Choroid plexus epithelial cell (primary cell): ENCODE measurements at regions not wholly inside any gene's neighbourhood (a gene's known extent, or its start where the extent isn't known, plus 50 kb on each side); places are given as distances from the start of the nearest gene placed in this dataset.
"Not testable (repeated sequence)": the region's sequence is repeated elsewhere in the genome, so short reads cannot be mapped to it uniquely, and the experiment has no call there.

Experiments used
- DNase-seq: peaks from one replicate; pipeline ENCODE4 v3.0.0-alpha.2; 2010; ENCODE audit warnings: low read depth
- H3K4me3 ChIP-seq: 2 replicates; pipeline ENCODE4 v1.5.1; 2011; ENCODE audit warnings: low read depth, mild to moderate bottlenecking, control low read depth, low read length, moderate library complexity
- TF ChIP-seq, protein P1 (sequence below): conservative IDR thresholded peaks from 2 replicates; pipeline ENCODE4 v1.5.1; 2011; ENCODE audit warnings: low read depth, mild to moderate bottlenecking, control low read depth, inconsistent platforms, low read length, moderate library complexity

DNA sequence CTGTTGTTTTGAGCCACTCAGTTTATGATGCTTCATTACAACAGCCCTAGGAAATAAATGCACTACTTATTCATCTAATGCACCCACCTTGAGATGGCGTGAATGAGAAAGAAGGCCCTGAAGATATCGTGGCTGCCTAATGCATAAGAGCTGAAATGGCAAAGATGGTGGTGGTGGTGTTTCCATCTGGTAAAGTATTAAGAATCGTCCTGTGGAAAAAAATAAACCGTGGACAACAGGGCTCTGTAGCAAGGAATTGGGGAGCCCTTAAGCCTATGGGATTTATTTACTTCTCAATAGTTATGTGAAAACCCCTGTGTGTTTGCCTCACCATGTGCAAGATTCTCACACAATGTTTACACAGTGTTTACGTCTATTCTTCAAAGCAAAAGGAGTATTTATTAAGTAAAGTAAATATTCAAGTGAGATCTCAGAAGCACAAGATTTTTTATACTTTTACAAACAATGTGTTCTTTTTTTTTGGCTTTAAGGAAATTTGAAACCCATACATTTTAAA is 1555.2 kb upstream of the FLRT2 start:
- no peak overlapping the region for H3K4me3 ChIP-seq
- no peak for DNase-seq
- TF ChIP-seq, protein P1, sequence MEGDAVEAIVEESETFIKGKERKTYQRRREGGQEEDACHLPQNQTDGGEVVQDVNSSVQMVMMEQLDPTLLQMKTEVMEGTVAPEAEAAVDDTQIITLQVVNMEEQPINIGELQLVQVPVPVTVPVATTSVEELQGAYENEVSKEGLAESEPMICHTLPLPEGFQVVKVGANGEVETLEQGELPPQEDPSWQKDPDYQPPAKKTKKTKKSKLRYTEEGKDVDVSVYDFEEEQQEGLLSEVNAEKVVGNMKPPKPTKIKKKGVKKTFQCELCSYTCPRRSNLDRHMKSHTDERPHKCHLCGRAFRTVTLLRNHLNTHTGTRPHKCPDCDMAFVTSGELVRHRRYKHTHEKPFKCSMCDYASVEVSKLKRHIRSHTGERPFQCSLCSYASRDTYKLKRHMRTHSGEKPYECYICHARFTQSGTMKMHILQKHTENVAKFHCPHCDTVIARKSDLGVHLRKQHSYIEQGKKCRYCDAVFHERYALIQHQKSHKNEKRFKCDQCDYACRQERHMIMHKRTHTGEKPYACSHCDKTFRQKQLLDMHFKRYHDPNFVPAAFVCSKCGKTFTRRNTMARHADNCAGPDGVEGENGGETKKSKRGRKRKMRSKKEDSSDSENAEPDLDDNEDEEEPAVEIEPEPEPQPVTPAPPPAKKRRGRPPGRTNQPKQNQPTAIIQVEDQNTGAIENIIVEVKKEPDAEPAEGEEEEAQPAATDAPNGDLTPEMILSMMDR = no peak

DNA sequence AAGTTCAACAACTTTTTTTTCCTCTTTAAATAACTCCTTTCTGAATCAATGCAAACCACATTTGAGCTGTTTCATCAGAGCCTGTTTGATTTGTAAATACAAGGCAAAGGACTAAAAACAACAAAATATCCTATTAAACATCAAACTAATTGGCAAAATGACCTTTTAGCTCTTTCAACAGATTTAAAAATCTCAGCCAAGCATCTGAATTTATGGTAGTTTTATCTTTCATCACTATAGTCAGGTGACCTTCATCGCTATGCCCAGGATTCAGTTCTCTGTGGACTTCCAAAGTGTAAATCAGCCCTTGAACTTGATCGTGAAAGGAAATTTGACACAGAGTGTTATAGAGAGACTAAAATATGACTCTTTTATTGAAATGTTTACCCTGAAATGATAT is 1554.5 kb upstream of the FLRT2 start:
- DNase-seq = no peak
- TF ChIP-seq, protein P1 = no peak
- H3K4me3 ChIP-seq = no peak overlapping the region

GRCh38 chr14:83975841-83976770 is 1553.8 kb upstream of the FLRT2 start:
- DNase-seq = peak; percentile 31
- TF ChIP-seq, protein P1 = no peak
- H3K4me3 ChIP-seq = no peak overlapping the region

DNA sequence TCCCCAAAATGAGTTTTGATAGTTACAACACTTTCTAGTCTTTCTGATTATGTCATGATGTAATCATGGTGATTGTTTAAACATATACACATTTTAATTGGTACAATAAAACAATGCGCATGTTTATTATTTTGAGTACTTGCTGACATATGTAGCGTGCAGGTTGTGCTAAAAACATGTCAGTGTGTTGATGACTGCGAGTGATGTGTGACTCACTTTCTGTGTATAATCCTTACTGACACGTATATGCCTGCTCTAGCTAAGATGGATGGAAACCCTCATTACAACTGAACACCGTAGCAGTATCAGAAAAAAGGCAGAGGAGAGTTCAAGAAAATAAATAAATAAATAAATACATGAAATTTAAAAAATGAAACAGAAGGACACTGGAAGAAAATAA is 1552.4 kb upstream of the FLRT2 start:
- DNase-seq = no peak
- no peak overlapping the region for H3K4me3 ChIP-seq
- TF ChIP-seq, protein P1 = no peak

DNA sequence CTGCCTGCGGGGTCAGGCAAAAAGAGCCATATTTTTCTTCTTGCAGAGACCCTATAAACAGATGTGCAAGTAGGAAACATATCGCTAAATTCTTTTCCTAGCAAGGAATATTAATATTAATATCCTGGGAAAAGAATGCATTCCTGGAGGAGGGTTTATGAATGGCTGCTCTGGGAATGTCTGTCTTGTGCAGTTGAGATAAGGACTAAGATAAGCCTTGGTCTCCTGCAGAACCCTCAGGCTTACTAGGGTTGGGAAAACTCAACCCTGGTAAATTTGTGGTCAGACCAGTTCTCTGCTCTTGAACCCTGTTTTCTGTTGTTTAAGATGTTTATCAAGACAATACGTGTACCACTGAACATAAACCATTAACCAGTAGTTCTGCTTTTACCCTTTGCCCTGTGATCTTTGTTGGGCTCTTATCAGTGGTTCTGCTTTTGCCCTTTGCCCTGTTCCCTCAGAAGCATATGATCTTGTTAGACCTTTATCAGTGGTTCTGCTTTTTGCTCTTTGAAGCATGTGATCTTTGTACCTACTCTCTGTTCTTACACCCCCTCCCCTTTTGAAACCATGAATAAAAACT is 1548.2 kb upstream of the FLRT2 start:
- not testable (repeated sequence) for H3K4me3 ChIP-seq, DNase-seq

DNA sequence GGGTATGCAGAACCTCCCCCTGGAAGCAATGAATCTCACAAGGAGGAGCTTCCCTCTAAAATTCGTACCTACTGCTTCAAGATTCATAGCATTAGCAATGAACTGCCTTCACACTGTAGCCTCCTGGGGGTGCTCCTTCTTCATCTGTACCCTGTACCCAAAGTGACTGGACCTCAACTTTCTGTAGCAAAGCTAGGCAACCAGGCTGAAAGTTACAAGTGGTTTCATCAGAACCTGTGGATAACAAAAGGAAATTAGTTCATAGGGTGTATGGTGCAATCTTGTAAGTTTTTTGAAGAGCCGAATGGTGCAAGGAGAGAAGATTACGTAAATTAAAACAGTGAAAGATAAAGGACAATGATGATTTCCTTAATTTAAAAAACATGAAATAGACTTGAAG is 1541.7 kb upstream of the FLRT2 start:
- peak; percentile 84 for DNase-seq
- no peak overlapping the region for H3K4me3 ChIP-seq
- TF ChIP-seq, protein P1 = peak; percentile 41

- TF ChIP-seq, protein P1 = no peak
- no peak overlapping the region for H3K4me3 ChIP-seq
- no peak for DNase-seq
Measured at GRCh38 chr14:83991666-83992065, 1538.3 kb upstream of the FLRT2 start.
